ENCODE measurements at regions not wholly inside any gene's neighbourhood (a gene's known extent, or its start where the extent isn't known, plus 50 kb on each side); places are given as distances from the start of the nearest gene placed in this dataset.

- TF ChIP-seq, protein P1, sequence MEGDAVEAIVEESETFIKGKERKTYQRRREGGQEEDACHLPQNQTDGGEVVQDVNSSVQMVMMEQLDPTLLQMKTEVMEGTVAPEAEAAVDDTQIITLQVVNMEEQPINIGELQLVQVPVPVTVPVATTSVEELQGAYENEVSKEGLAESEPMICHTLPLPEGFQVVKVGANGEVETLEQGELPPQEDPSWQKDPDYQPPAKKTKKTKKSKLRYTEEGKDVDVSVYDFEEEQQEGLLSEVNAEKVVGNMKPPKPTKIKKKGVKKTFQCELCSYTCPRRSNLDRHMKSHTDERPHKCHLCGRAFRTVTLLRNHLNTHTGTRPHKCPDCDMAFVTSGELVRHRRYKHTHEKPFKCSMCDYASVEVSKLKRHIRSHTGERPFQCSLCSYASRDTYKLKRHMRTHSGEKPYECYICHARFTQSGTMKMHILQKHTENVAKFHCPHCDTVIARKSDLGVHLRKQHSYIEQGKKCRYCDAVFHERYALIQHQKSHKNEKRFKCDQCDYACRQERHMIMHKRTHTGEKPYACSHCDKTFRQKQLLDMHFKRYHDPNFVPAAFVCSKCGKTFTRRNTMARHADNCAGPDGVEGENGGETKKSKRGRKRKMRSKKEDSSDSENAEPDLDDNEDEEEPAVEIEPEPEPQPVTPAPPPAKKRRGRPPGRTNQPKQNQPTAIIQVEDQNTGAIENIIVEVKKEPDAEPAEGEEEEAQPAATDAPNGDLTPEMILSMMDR (IDR thresholded peaks at IDR 0.05), result no peak
- TF ChIP-seq EP300 (IDR thresholded peaks at IDR 0.05) (no peak), POLR2A (IDR thresholded peaks at IDR 0.05) (no peak)
These were observed 54.3 kb downstream of the FAT3 start for GRCh38 chr11:92278791-92279433.
